CD1c-positive myeloid dendritic cell (primary cell): ENCODE measurements at regions not wholly inside any gene's neighbourhood (a gene's known extent, or its start where the extent isn't known, plus 50 kb on each side); places are given as distances from the start of the nearest gene placed in this dataset.

ENCODE experiments used
- DNase-seq: peaks from one replicate; pipeline ENCODE4 v3.0.0-alpha.2; 2016; ENCODE audit errors: extremely low spot score

DNA sequence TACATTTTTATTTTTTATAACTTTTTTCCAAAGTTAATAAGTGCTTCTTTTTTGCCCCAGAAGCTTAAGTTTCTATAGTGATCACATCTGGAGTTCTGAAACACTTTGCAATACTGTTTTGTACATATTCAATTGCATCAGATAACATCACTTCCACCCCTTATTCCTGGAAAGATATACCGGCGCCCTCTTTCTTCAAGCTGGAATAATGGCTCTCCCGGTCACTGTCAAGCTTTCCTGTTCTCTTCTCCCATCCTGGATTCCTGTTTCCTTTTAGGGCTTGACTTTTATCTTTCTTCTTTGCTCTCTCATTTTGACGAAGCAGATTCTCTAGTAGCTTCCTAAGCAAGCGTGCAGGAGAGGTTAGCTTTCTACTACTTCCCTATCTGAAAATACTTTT lies 1866.8 kb downstream of the MRPL39 start:
- DNase-seq, result no peak

- no peak for DNase-seq
Observed at GRCh38 chr21:23732776-23733175, 1874.5 kb downstream of the MRPL39 start.

GRCh38 chr21:23729331-23729730 lies 1878.0 kb downstream of the MRPL39 start:
- DNase-seq, result no peak

GRCh38 chr21:23725576-23725975 lies 1881.7 kb downstream of the MRPL39 start:
- no peak for DNase-seq

DNA sequence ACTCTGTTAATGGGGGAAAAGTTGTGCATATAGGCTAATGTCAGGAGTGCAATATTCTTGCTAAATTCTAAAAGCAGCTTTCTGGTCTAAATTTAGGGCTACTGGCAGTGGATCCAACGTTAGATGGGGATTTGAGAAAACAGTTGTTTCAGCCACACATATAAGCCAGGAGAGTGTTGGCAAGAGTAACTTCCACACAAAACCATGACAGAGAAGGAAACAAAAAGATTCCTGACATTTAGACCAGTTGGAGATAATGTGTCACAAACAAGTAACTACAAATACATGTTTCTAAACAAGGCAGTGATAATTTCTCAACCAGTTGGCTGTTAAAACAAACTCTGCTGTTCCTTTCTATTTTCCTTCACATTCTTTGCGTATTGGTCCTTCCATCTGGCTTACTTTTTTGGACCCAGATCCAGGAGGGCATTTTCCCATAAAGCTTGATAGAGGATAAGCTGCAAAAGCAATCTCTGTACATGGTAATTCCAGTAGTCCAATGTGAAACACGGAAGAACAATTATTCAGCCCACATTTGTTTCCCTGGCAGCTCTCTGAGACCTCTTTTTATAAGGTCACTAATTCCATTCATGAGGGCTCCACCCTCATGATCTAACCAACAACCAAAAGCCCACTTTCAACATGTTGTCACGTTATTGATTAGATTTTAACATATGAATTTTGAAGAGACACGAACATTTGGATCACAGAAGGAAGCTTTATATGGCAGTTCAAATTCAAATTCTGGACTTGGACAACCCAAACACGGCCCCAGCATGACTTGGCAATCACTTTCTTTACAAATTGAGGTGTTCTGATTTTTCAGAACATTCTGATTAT lies 1888.6 kb downstream of the MRPL39 start:
- no peak for DNase-seq

DNA sequence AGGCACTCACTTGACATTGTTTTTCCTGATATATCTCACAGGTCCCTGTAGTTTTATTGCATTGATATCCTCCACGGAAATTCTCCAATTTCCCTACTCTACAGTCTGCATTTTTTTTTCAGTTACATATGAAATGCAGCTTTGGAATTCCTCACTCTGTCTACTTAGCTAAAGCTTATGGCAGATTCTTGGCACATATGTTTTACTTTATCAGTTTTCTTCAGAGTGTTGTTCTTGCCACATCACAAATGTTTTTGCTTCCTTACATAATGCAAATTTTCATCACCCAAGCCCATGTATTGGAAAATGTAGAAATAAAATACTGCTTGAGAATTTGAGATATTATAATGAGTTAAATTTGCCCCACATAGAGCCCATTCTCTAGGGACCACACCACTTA lies 1895.1 kb downstream of the MRPL39 start:
- DNase-seq, result no peak

DNA sequence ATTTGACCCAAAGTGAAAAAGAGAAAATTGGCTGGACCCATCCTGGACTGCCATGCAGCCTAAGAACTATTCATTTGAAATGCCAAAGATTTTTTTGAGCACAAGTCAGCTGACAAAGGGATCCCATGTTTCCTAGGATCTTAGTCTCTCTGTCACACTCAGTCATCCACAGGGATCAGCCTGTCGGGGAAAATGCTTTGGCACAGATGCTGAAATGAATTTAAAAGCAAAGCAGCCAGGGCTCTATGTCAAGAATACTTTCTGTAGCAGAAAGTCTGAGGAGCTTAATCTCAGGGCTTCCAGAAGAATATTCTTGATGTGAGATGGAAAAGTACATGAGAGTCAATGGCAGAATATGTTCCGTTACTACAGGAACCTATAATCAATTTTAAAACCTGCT lies 1900.8 kb downstream of the MRPL39 start:
- no peak for DNase-seq

- DNase-seq, result no peak
Observed at GRCh38 chr21:23699402-23699801, 1907.9 kb downstream of the MRPL39 start.

DNA sequence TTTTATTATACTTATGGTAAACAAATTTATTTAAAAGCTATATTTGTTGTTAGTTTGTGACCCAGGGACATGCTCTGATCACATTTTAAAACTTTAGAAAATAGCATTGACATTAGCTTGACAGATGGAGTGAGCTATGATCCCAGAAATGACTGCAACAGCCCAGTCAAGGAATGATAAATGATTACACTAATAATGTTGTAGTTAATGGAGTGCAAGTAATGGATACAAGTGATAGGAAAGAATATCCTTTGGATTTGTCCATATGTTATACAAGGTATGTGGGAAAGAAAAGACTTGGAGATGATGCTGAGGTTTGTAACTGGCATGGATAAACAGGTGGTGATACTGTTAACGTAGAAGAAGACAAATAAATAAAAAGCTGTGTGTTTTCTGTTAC lies 1908.7 kb downstream of the MRPL39 start:
- no peak for DNase-seq

DNA sequence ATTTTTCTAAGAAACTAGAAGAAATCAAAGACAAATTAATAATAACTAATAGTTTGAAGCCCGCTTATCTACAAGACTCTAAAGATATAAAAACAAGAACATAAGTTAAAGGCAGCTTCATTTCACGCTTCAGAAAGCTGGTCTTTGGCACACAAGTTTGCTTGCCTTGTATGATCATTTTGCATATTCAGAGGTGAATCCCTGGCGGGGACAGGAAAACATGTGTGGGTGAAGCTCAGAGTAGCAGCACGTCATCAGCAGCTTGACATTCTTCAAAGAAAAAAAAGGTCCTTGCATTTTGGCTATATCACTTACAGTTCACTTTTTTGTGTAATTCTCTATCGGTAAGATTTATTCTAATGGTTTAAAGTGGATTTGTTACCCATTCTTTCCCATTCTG lies 1911.8 kb downstream of the MRPL39 start:
- no peak for DNase-seq

DNA sequence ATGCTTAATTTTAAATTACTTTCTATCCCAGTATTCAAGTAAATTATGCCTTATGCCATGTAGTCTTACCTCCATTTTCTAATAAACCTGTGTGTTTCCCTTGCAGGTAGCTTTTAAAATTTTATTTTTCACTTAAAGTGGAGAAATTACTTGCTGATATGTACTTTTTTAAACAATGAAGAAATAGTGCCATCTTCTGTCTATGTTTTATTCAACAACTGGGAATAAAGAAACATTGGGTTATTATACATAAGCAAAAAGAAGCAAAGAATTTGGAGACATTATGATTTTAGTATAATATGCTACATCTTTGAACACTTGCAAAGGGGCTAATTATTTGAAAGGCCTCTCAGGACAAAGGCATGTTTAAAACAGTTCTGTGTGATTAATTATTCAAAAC lies 1912.9 kb downstream of the MRPL39 start:
- DNase-seq, result no peak

- DNase-seq, result no peak
Observed at GRCh38 chr21:23690316-23690715, 1917.0 kb downstream of the MRPL39 start.

DNA sequence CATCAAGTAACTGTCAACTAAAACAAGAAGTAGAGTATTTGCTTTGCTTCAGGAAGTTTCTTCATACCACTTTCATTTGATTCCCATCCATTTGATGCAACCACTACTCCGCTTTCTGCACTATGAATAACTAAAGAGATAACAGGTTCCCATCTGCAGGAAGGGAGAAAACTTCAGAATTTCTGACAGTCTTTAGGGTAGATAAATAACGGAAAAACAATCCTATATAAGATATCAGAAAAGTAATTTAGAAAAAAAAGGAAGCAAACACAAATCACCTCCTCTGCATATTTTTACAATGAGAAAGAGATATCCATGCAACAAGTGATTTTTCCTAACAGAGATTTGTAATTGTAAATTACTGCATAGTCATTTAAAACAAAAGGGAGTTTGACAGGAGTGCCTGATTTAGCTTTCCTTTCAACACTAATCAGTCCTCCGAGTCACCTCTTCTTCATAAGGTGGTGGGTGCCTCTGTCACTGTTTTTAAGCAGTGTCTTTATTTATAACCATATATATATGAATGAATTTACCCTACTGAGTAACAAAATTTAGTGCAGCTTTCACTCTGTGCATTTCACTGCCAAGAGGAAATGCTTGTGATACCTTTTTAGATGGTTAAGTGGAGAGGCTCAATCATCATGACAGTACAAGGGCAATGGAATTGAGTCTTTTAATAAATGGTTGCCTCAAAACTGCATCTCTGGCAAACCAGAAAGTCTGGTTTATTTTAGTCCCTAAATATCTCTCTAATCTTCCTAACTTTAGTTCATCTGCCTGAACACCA lies 1920.4 kb downstream of the MRPL39 start:
- DNase-seq, result no peak

DNA sequence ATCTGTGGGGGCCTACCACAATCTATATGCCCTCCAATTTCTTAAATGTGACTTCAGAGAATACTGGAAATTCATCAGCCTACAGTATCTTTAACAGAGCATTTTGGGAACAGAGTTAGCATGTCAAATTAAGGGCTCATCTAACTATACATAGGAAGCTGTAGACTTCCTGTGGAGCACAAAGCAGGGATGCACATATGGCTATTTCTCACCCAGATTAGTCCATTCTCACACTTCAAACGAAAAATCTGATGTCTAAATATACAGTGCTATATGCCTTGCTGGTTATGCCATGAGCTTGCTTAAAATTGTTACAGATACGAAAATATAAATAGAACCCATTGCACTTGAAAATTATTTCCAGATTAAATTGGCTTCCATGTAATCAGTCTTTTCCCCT lies 1922.8 kb downstream of the MRPL39 start:
- DNase-seq, result no peak

DNA sequence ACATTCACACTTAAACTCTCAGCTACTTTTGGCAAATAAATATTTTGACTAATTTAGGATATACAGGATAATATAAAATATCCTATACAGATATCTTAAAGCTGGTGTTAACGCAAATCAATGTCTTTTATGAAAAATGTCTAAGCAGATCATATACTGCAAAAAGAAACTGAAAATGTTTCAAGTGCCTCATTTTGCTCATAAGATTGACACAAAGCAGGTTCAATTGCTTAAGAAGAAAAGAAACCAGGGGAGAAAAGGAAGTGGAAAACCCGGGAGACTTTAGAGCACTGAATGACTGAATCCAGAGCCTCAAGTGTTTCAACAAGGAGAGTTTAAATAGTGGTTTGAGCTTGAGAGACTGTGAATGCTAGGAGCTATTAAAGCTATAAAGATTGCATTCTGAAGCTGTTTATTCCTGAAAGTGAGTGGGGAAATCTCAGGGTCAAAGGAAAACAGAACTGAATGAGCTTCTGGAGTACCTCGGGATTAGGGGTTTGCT lies 1943.0 kb downstream of the MRPL39 start:
- no peak for DNase-seq

GRCh38 chr21:23660560-23660959 lies 1946.7 kb downstream of the MRPL39 start:
- DNase-seq, result no peak

GRCh38 chr21:23644768-23645167 lies 1962.5 kb downstream of the MRPL39 start:
- no peak for DNase-seq

DNA sequence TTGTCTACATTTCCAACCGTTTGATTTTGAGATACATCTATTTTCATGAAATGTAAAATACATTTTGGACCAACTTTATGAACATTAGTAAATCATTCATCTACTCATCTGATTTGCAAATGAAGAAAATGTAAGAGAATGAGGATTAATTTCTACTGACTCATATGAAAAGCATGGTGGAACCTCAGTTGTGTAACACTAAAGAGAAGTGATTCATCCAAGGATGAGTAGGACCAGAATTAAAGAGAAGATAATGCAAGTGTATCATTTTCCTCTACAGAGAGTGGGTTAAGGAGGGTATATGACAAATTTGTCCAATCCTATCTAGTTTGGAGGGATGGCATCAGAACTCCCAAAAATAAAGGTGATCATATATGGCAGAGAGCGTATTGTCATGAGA lies 1967.6 kb downstream of the MRPL39 start:
- no peak for DNase-seq

DNA sequence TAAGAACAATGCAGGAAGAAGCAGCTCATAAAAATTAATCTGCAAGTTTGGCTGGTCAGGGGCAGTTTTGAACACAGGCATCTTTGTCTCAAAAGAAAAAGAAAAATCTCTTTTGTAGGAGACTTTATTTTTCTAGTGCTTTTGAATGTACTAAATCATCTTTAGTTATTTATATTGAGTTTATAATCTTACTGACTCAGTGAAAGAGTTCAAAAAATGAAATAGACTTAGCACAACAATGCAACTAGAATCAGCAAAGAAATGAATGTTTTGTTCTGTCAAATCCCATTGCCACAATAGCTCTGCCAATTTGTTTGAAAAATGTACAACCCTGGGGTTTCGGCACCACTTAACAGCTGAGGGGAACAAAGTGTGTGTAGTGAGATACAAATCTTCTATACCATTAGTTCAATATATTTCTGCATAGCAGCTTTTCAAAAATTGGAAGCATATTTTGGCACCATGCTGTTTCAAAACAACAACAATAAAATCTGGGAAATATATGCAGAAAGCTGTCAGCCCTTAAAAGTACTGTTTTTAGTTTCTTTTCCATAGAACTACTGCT lies 1969.1 kb downstream of the MRPL39 start:
- no peak for DNase-seq

- DNase-seq, result no peak
Observed at GRCh38 chr21:23633447-23633940, 1973.8 kb downstream of the MRPL39 start.

GRCh38 chr21:23624281-23624680 lies 1983.0 kb downstream of the MRPL39 start:
- DNase-seq, result no peak

GRCh38 chr21:23613014-23613413 lies 1994.3 kb downstream of the MRPL39 start:
- no peak for DNase-seq
